Activated CD4-positive, alpha-beta T cell treated with anti-CD3 and anti-CD28 coated beads, Interleukin-2, amount 50 U/mL, for 4 hours (primary cell): ENCODE measurements at regions not wholly inside any gene's neighbourhood (a gene's known extent, or its start where the extent isn't known, plus 50 kb on each side); places are given as distances from the start of the nearest gene placed in this dataset.
"Not testable (repeated sequence)": the region's sequence is repeated elsewhere in the genome, so short reads cannot be mapped to it uniquely, and the experiment has no call there.

Experiments
- DNase-seq, 2 experiments: peaks; one replicate each; pipeline ENCODE4 v3.0.0-alpha.2; 2020

DNA sequence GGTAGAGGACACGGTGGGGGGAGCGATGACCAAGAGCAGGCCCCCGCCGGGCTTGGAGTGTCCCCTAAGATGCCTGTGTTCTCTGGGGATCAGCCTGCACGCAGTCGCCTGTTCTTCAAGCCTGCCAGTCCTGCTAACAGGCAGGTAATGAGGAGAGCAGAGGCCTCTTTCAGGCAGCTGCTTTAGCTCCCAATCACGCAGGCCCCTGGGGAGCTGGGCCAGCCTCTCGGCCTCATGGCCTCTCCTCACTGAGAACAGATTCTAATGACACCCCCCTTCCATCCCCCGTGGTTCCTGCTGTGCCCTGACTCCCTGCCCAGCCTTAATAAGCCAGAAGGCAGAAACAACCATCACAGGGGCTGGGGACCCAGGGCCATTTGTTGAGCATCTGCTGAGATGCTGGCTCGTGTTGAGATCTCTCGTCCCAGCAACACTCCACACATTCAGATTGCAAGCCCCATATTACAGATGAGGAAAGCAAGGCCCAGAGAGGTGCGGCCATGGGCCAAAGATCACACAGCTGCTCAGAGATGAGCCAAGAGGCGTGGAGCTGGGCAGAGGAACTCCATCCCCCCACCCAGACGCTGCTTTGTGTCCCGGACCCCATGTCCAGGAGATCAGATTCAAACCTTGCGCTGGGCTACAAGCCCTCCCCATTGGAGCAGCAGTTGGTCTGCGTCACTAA lies 71.6 kb upstream of the CASZ1 start:
- no peak for DNase-seq

DNA sequence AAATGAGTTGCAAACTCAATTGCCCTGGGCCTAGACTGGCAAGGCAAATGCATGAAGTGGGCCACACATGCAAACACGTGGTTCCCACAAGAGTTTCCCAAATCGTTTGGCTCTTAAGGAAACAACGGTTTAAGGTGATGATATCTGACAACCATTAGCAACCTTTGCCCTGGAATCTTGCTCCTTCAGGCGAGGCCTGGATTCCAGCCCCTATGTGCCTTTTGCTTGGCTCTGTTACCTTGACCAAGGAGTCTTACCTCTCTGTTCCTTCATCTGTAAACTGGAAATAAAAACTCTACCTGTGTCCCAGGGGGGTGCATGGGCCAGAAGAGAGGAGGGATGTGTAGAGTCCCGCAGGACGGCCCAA lies 72.1 kb upstream of the CASZ1 start:
- DNase-seq: no peak

DNA sequence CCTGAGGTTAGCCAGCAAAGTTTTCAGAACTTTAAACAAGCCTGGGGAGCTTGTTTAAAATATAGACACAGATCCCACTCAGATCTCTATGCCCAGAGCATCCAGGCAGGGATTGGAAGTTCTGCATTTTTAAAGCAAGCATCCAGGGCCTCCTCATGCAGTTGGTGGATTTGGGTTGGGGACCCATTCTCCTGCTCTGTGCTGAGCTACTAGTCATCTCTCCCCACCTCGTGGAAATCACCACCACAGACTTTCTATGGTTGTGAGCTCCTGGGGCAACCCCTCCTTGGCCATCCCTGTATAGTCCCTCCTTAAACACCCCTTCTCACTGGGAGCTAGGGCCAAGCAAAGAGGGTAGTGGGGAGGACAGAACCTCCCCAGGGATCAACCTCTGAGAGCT lies 73.5 kb upstream of the CASZ1 start:
- DNase-seq: no peak

GRCh38 chr1:10870493-10871096 lies 74.1 kb upstream of the CASZ1 start:
- no peak for DNase-seq

GRCh38 chr1:10873189-10873588 lies 76.7 kb upstream of the CASZ1 start:
- DNase-seq: no peak

DNA sequence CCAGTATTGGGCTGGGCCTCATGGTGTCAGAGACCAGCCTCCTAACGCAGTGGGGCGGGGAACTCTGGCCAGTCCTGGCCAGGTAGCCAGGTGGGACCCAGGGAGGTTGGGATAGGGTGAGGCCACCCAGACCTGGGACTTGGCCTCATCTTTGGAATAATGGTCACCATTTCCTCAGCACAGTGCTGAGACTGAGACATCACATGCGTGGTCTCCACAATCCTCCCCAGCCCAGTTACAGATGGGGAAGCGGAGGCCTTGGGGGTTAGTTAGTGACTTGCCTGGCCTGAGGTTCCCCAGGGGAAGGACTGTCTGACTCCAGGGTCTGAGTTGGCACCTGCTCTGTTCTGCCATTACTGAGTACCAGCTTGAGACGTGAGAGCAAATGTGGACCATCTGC lies 77.9 kb upstream of the CASZ1 start:
- DNase-seq: no peak

GRCh38 chr1:10877894-10878293 lies 81.4 kb upstream of the CASZ1 start:
- DNase-seq: no peak

- no peak for DNase-seq
Observed at GRCh38 chr1:10878469-10878868, 82.0 kb upstream of the CASZ1 start.

DNA sequence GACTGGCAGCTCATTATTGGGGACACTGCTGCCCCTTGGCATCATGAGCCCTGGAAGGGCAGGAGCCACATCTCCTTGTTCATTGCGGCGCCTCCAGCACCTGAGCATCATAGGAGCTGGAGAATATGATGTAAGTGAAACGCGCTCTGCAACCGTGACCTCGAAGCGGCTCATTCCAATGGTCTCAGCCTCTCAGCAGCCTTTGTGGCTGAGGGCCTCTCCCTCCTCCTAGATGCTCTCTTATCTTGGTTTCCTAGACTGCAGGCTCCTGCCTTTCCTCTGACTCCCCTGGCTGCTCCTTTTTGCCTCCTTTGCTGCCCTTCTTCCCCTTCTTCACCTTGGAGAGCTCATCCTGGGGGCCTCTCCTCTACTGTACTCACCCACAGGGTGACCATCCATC lies 83.6 kb upstream of the CASZ1 start:
- DNase-seq: no peak

DNA sequence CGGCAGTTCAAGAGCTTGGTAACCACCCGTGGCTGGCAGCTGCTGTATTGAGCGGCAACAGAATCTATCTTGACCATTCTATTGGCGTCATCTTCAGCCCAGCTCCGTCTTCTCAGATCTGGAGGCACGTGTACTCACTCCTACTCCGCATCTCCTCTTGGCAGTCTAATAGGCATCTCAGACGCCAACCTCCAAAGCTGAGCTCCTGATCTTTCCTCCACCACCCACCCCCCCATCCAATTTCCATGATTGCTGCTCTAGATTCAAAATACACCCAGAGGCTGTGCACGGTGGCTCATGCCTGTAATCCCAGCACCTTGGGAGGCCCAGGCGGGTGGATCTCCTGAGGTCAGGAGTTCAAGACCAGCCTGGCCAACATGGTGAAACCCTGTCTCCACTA lies 84.6 kb upstream of the CASZ1 start:
- no peak for DNase-seq

DNA sequence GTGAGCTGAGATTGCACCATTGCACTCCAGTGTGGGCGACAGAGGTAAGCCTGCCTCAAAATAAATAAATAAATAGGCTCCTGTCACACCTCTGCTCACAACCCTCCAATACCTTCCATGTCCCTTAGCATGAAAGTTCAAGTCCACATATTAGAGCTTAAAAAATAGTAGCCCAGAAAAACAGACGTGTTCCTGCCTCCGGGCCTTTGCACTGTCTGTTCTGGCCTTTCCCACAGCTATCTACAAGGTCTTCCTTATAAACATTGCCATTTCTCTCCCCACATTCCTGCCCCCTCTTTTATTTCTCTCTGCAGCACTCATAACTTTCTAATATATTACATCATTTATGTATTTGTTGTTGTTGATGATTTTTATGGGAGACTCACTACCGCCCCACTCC lies 85.6 kb upstream of the CASZ1 start:
- DNase-seq: no peak

DNA sequence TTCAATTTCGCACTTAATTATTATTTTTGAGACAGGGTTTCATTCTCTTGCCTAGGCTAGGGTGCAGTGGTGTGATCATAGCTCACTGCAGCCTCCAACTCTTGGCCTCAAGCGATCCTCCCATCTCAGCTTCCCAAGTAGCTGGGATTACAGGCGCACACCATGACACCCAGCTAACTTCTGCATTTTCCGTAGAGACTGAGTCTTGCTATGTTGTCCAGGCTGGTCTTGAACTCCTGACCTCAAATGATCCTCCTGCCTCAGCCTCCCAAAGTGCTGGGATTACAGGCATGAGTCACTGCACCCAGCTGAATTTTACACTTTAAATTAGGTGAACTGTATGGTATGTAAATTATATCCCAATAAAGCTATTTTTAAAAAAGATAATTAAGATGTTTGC lies 90.6 kb upstream of the CASZ1 start:
- not testable (repeated sequence) for DNase-seq

DNA sequence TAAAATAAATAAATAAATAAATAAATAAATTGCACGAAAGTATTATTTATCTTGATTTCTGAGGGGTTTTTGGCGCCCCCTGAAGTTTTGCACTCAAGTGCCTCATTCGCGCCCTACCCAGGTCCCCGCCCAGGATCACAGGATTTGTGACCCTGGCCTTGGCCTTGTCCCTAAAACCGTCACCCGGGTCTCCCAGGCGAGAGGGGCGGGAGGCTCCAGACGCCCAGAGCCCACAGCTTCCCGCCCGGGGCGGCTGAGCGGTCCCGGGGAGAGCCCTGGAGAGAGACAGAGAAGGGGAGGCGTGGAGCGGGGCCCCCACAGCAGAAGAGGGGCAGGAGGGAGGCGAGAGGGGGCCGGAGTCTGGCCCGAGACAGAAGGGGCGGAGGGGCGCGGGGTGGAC lies 91.8 kb upstream of the CASZ1 start:
- DNase-seq: no peak

DNA sequence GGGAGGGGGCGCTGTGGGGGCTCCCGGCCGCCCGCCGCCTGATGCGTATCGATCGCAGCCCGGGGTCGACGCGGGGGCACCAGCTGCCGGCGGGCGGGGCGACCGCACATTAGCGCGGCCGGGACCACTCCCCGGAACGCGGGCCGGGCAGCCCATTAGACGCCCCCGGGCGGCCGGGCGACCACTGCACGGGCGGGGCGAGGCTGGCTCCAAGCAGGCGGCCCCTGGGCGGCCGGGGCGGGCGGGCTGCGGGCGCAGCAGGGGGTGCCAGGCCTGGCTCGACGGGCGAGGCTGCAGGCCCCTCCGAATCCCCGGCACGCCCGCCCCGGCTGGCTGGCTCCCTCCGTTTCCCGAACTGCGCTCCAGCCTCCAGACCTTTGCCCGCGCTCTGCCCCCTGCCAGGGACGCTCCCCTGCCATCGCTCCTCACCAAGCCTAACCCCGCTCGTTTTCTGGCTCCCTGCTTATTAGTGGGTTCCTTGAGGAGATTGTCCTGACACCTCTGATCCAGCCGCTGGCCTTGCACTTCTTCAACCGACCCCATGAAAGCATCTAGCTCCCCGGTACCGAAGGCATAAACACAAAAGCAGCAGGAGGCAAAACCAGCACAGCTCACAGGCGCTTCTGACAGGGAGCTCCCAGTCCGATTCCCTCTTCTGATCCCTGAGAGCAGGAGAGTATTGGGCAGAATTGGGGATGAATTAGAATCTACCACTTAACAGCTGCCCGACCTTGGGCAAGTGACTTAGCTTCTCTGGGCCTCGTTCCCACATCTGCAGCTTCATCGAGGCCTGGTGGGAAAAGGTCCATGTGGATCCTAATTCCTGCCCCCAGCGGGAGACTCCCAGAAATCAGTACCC lies 92.6 kb upstream of the CASZ1 start:
- no peak for DNase-seq

DNA sequence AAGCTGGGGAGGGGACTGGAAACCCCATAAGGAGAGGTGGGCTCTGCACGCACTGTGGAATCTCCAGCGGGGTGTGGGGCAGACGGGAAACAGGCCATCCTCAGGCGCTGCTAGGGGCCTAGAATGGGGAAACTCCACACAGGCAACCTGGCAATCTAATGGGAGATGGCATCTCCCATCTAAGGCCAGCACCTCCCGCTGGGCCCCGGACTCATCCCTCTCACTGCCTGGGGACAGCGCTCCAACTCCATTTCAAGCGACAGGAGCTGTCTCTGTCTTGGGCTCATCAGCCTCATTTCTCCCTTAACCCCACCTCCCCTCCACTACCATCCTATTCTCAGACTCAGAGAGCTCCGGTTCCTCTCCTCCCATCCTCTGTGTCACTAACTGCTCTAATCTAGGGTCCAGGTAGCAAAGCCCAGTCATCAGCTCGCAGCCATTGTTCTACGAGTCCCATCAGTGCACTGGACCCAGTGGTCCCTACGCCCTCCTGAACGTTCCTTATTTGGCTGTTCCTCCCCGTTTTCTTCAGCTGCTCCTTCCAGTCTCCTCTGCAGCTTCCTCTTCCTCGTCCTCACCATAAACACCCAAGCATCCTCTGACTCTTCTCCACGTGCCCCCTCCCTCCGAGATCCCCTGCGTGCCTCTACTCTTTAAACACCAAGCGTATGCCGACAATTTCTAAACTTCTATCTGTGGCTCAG lies 93.4 kb upstream of the CASZ1 start:
- no peak for DNase-seq

- DNase-seq: no peak
Observed at GRCh38 chr1:10890491-10891071, 94.1 kb upstream of the CASZ1 start.

GRCh38 chr1:10891091-10891490 lies 94.6 kb upstream of the CASZ1 start:
- no peak for DNase-seq

DNA sequence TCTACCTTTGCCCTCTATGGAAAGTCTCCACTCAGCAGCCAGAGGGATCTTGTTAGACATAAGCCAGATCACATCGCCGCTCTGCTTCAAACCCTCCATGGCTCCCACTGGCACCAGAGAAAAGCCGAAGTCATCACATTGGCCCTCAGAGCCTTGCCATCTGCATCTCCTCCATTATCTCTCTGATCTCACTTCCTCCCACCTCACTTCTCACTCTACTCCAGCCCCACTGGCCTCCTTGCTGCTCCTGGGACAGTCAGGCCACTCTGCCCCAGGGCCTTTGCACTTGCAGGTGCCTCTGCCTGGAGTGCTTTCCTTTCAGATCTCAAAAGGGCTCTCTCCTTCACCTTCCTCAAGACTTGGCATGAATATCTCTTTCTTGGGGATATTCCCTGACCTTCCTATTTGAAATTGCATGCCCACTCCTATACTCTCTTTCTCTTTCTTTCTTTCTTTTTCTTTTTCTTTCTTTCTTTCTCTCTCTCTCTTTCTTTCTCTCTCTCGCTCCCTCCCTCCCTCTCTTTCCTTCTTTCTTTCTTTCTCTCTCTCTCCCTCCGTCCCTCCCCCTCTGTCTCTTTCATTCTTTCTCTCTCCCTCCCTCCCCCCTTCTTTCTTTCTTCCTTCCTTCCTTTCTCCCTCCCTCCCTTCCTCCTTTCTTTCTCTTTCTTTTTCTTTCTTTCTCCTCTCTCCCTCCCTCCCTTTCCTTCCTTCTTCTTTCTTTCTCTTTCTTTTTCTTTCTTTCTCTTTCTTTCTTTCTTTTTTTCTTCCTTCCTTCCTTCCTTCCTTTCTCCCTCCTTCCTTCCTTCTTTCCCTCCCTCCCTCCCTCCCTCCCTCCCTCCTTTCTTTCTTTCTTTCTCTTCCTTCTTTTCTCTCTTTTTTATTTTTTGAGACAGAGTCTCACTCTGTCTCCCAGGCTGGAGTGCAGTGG lies 96.0 kb upstream of the CASZ1 start:
- no peak for DNase-seq

- DNase-seq: no peak
Observed at GRCh38 chr1:10895621-10896020, 99.2 kb upstream of the CASZ1 start.

DNA sequence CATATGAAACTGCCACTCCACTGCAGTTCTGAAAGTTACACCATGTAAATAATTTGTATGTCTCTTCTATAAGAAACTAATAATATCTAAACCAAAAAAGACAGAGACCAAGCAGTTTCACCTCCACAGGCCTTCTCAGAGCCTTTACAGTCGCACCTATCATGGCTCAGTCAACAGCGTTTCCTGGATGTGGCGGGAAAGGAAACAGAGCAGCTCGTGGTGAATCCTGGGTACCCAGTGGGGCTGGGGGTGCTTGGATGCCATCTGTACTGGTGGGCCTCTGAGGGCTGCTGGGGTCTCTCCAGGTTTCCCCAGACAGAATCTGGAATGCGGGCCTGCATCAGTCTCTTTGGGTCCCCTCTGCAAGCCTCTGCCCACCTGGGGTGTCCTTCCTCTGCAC lies 100.2 kb upstream of the CASZ1 start:
- DNase-seq: no peak

DNA sequence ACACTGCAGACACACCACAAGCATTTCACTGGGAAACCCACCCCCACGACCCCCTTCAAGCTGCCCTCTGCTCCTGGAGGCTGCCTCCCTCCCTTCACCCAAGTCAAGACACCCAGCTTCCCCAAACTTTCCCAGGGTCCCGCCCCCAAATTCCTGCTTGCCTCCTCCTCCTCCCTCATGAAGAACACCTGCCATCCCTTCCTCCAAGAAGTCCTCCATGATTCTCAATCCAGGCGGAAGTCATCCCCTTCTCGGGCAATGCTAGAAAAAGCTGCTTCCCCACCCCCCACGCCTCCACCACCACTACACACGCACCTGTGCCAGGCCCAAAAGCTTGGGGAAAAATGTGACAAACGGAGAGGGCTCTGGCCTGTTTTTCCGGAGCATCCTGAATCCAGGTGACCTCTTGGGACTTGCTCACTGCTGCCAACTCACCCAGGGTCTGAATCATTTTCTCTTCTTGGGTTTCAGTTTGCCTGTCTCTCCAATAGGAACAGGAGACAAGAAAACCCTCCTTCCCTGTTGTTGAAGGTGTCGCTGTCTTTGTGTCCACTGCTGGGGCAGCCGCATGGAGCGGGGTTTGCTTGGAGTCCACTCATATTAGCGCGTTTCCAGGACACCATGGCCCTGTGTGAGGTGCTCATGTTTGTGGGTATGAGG lies 101.0 kb upstream of the CASZ1 start:
- DNase-seq: no peak
